Transverse colon (tissue), 4 donors: ENCODE measurements at regions not wholly inside any gene's neighbourhood (a gene's known extent, or its start where the extent isn't known, plus 50 kb on each side); places are given as distances from the start of the nearest gene placed in this dataset.

ENCODE experiments used
- DNase-seq: peaks from one replicate; pipeline ENCODE4 v3.0.0-alpha.2; 2019
- H3K27ac ChIP-seq, 4 donors: fragments of 200-600 bp; sonication (generic); 2 replicates each; pipeline ENCODE4 v1.5.1; 2016 to 2018; ENCODE audit warnings: inconsistent platforms in 4 of 4
- H3K27me3 ChIP-seq: fragments of 200-600 bp; sonication (generic); 2 replicates; pipeline ENCODE4 v1.5.1; 2017; ENCODE audit warnings: inconsistent platforms
- H3K36me3 ChIP-seq, 4 donors: fragments of 200-600 bp; sonication (generic); 2 replicates each; pipeline ENCODE4 v1.5.1; 2017 to 2019; ENCODE audit warnings: inconsistent platforms in 4 of 4
- H3K4me1 ChIP-seq, 4 donors: fragments of 200-600 bp; sonication (generic); 2 replicates each; pipeline ENCODE4 v1.5.1; 2017 to 2020; ENCODE audit warnings: inconsistent platforms in 4 of 4
- H3K4me3 ChIP-seq, 4 donors: fragments of 200-600 bp; sonication (generic); 1 replicate in 1 of 4; 2 replicates in 3 of 4; pipeline versions ENCODE4 v1.5.1 to v1.6.1; 2017 to 2019; ENCODE audit warnings: inconsistent platforms in 4 of 4
- H3K9me3 ChIP-seq, 2 donors: fragments of 200-600 bp; sonication (generic); 2 replicates each; pipeline ENCODE4 v1.5.1; 2017 to 2019; ENCODE audit warnings: inconsistent platforms in 2 of 2
- EP300 ChIP-seq: sonication (generic); formaldehyde crosslinking; IDR thresholded peaks from one replicate; pipeline ENCODE4 v1.6.1; 2017; ENCODE audit warnings: antibody characterized with exemption, low read depth
- POLR2A ChIP-seq: fragments of 450-650 bp; IDR thresholded peaks from one replicate; pipeline ENCODE4 v1.6.1; 2016; ENCODE audit warnings: antibody characterized with exemption, mild to moderate bottlenecking, moderate library complexity
- POLR2AphosphoS5 ChIP-seq, 3 donors: sonication (generic); formaldehyde crosslinking; IDR thresholded peaks; one replicate each; pipeline ENCODE4 v1.6.1; 2016; ENCODE audit warnings: antibody characterized with exemption in 3 of 3
- WGBS, 2 donors: methylation state at CpG; one replicate each; pipeline ENCODE4 v1.1.5; 2018; ENCODE audit warnings: low coverage in 1 of 2; 5-methylcytosine and 5-hydroxymethylcytosine counted together
- in situ Hi-C, 4 donors: fragments of 200-750 bp; cut with MboI; loops; one replicate each; pipeline versions ENCODE4 v1.15.0 to v1.15.1; 2017; ENCODE audit warnings: low sequenced_read_pairs in 3 of 4, low pct_ligation_motif_present in 1 of 4, low pct_unique_long_range_greater_than_20kb in 1 of 4
- intact Hi-C: fragments of 100-400 bp; cut with DNase I; formaldehyde crosslinking; loops from one replicate; pipeline ENCODE4 v1.15.1; 2023; ENCODE audit warnings: low total_unique reads
- TF ChIP-seq, protein P1 (sequence below), 5 experiments: fragments of 200-600 bp in 3 of 5; fragments of 450-650 bp in 2 of 5; sonication (generic) in 3 of 5; IDR thresholded peaks; 1 replicate in 2 of 5; 2 replicates in 3 of 5; pipeline ENCODE4 v1.5.1; 2016 to 2017; ENCODE audit warnings: antibody characterized with exemption in 5 of 5, inconsistent platforms in 3 of 5, mild to moderate bottlenecking in 2 of 5, moderate library complexity in 1 of 5

GRCh38 chr12:105502426-105502930, 172.0 kb downstream of the C12orf75 start:
- H3K27ac ChIP-seq, result no peak overlapping the region
- TF ChIP-seq POLR2A, result no peak
- TF ChIP-seq, protein P1, sequence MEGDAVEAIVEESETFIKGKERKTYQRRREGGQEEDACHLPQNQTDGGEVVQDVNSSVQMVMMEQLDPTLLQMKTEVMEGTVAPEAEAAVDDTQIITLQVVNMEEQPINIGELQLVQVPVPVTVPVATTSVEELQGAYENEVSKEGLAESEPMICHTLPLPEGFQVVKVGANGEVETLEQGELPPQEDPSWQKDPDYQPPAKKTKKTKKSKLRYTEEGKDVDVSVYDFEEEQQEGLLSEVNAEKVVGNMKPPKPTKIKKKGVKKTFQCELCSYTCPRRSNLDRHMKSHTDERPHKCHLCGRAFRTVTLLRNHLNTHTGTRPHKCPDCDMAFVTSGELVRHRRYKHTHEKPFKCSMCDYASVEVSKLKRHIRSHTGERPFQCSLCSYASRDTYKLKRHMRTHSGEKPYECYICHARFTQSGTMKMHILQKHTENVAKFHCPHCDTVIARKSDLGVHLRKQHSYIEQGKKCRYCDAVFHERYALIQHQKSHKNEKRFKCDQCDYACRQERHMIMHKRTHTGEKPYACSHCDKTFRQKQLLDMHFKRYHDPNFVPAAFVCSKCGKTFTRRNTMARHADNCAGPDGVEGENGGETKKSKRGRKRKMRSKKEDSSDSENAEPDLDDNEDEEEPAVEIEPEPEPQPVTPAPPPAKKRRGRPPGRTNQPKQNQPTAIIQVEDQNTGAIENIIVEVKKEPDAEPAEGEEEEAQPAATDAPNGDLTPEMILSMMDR (IDR thresholded peaks at IDR 0.05), result no peak
- no peak for TF ChIP-seq EP300
- TF ChIP-seq POLR2AphosphoS5 (IDR thresholded peaks at IDR 0.05), result no peak
- no peaks in the 10 kb centered on the region for H3K27me3 ChIP-seq
- no peaks in the 10 kb centered on the region for H3K36me3 ChIP-seq
- 53 to 60% methylated on average over 1 to 4 of the region's 4 CpGs for WGBS, 2 donors
- no peaks in the 10 kb centered on the region for H3K4me1 ChIP-seq
- in situ Hi-C loops (no loop called here), intact Hi-C loops (no loop called here)
- H3K9me3 ChIP-seq, result no peaks in the 10 kb centered on the region
- no peak overlapping the region for H3K4me3 ChIP-seq
- no peak for DNase-seq

GRCh38 chr12:105503619-105504018, 173.1 kb downstream of the C12orf75 start:
- Histone ChIP-seq H3K27me3 (no peaks in the 10 kb centered on the region), H3K4me3 (no peak overlapping the region), H3K27ac (no peak overlapping the region), H3K4me1 (no peaks in the 10 kb centered on the region), H3K9me3 (no peaks in the 10 kb centered on the region), H3K36me3 (no peaks in the 10 kb centered on the region)
- TF ChIP-seq POLR2A (no peak), EP300 (no peak), POLR2AphosphoS5 (IDR thresholded peaks at IDR 0.05) (no peak)
- TF ChIP-seq, protein P1 (IDR thresholded peaks at IDR 0.05), result no peak
- 45% methylated on average over 1 of the region's 1 CpG; no CpG with 5 or more reads in 1 of the 2 donors for WGBS, 2 donors
- no peak for DNase-seq
- in situ Hi-C loops, result no loop called here
- intact Hi-C loops, result no loop called here

DNA sequence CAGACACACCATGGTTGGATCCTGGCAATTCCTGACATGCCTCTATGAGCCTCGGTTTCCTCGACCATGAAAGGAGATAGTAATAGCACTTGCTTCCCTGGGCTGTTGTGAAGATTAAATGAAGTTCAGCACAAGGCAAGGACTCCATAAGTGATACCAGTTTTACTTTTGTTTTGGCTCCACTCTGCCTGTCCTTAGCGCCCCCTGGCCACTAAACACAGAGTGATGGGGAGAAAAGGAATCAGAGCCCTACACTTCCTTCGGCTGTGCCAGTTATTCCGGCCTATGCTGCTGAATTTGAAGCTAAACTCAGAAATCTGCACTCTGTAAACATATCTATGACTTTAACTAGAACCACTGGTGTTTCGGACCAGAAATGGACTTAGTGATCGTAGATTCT, 173.8 kb downstream of the C12orf75 start:
- no peak overlapping the region for H3K27ac ChIP-seq
- no peaks in the 10 kb centered on the region for H3K9me3 ChIP-seq
- no peak overlapping the region for H3K4me3 ChIP-seq
- in situ Hi-C loops (no loop called here), intact Hi-C loops (no loop called here)
- H3K4me1 ChIP-seq, result no peaks in the 10 kb centered on the region
- 75 to 91% methylated on average over 4 to 7 of the region's 7 CpGs for WGBS, 2 donors
- no peaks in the 10 kb centered on the region for H3K36me3 ChIP-seq
- H3K27me3 ChIP-seq, result no peaks in the 10 kb centered on the region
- DNase-seq, result no peak
- TF ChIP-seq POLR2AphosphoS5 (IDR thresholded peaks at IDR 0.05) (no peak), EP300 (no peak)

DNA sequence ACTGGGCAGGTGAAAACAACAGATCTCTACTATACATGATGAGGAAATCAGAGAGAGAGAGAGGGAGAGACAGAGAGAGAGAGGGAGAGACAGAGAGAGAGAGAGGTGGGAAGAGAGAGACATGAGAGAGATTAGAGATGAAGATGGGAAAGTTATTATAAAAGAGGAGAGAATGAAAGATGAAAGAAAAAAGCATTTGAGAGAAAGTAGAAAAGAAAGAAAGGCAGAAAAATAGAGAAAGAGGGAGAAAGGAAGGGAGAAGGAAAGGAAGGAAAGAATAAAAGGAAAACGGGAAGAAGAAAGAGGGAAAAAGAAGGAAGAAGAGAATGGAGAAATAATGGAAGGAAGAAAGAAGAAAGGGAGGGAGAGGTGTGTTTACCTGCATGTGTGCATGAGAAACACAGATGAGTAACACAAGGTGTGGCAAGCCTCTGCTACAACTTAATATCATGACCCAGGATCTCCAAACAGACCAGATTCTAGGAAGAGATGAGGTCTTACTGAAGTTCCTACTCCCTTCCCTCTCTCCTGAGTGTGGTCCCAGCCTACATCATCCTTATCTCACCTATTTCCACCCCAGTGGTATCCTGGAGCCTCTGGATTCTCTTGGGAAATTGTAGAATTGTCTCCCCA, 176.3 kb downstream of the C12orf75 start:
- intact Hi-C loops, result no loop called here
- TF ChIP-seq, protein P1 (IDR thresholded peaks at IDR 0.05), result no peak
- TF ChIP-seq POLR2A (no peak), EP300 (no peak), POLR2AphosphoS5 (IDR thresholded peaks at IDR 0.05) (no peak)
- Histone ChIP-seq H3K9me3 (no peaks in the 10 kb centered on the region), H3K4me1 (no peaks in the 10 kb centered on the region), H3K27ac (no peak overlapping the region), H3K4me3 (no peak overlapping the region), H3K27me3 (no peaks in the 10 kb centered on the region), H3K36me3 (no peaks in the 10 kb centered on the region)
- no peak for DNase-seq
- in situ Hi-C loops, result no loop called here
- 68 to 71% methylated on average over 1 of the region's 1 CpG for WGBS, 2 donors
